CD4-positive, alpha-beta T cell treated with Interleukin-6 for 4 hours (primary cell): ENCODE measurements at regions not wholly inside any gene's neighbourhood (a gene's known extent, or its start where the extent isn't known, plus 50 kb on each side); places are given as distances from the start of the nearest gene placed in this dataset.
"Not testable (repeated sequence)": the region's sequence is repeated elsewhere in the genome, so short reads cannot be mapped to it uniquely, and the experiment has no call there.

ENCODE experiments used
- DNase-seq: peaks from one replicate; pipeline ENCODE4 v3.0.0-alpha.2; 2020; ENCODE audit warnings: mixed read lengths

DNA sequence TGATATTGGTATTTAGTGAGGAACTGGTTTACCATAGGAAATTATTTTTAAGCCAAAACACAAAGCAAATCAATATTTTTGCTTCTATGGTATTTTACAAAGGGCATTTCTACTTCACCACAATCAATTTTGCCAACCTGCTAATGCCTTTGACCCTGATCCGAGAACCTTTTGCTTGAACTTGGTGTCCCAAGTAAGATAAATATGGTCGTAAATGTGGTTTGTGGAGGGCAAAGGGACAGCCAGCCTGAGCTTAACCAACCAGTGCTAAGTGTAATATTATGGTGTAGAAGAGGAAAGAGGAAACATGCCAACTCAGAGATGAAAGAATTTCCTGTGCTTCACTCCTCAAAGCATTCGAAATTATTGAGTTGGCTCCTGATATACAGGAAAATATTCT is 148.4 kb downstream of the C3orf38 start:
- DNase-seq, result no peak

GRCh38 chr3:88301273-88301995 is 151.7 kb downstream of the C3orf38 start:
- DNase-seq, result no peak

GRCh38 chr3:88301996-88302393 is 152.2 kb downstream of the C3orf38 start:
- DNase-seq, result no peak

DNA sequence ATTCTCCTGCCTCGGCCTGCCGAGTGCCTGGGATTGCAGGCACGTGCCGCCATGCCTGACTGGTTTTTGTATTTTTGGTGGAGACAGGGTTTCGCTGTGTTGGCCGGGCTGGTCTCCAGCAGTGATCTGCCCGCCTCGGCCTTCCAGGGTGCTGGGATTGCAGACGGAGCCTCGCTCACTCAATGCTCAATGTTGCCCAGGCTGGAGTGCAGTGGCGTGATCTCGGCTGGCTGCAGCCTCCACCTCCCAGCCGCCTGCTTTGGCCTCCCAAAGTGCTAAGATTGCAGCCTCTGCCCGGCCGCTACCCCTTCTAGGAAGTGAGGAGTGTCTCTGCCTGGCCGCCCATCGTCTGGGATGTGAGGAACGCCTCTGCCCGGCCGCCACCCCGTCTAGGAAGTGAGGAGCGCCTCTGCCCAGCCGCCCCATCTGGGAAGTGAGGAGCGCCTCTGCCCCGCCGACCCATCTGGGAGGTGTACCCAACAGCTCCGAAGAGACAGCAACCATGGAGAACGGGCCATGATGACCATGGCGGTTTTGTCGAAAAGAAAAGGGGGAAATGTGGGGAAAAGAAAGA is 153.7 kb downstream of the C3orf38 start:
- not testable (repeated sequence) for DNase-seq

GRCh38 chr3:88307666-88308065 is 157.9 kb downstream of the C3orf38 start:
- no peak for DNase-seq

- no peak for DNase-seq
These were observed 162.1 kb downstream of the C3orf38 start for GRCh38 chr3:88311826-88312225.

GRCh38 chr3:88312256-88312655 is 162.5 kb downstream of the C3orf38 start:
- DNase-seq, result no peak

DNA sequence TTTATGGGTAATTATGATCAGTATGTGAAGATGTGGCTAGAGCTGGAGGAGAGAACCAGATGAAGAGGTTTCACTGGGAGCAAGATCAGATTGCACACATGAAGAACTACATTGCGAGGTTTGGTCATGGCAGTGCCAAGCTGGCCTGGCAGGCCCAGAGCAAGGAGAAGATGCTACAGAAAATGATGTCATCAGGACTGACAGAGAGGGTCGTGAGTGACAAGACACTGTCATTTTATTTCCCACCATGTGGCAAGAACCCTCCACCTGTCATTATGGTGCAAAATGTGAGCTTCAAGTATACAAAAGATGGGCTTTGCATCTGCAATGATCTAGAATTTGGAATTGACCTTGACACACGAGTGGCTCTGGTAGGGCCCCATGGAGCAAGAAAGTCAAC is 168.3 kb downstream of the C3orf38 start:
- DNase-seq, result no peak

DNA sequence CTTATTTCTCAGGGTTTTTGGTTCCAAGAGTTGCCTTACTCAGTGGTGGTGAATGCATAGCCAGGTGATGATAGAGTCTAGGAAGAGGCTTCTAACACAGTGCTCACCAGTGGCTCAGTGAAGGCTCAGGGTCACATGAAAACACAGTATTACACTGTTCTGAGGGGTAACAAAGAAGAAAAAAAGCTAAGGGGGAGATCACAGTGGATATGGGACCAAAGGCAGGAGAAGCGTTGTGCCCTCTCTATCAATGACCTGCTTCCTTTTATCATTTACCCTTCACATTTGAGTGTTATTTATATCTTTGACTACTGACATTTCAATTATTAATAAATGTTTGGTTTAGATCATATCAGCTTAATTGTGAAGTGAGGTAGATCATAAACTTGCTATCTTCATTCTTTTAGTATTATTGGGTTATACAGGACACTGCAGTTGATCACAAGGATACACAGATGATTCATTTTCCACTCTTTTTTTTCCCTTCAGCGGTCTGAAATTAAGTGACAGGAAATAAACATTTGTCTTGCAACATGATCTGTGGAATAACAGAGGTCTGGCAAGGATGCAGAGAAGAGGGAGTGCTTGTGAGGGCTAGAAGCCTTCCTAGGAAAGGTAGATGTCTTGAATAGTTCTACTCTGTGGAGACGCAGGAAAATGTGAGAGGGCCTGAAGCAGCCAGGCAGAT is 171.7 kb downstream of the C3orf38 start:
- DNase-seq, result no peak

GRCh38 chr3:88324788-88325187 is 175.0 kb downstream of the C3orf38 start:
- DNase-seq, result no peak

DNA sequence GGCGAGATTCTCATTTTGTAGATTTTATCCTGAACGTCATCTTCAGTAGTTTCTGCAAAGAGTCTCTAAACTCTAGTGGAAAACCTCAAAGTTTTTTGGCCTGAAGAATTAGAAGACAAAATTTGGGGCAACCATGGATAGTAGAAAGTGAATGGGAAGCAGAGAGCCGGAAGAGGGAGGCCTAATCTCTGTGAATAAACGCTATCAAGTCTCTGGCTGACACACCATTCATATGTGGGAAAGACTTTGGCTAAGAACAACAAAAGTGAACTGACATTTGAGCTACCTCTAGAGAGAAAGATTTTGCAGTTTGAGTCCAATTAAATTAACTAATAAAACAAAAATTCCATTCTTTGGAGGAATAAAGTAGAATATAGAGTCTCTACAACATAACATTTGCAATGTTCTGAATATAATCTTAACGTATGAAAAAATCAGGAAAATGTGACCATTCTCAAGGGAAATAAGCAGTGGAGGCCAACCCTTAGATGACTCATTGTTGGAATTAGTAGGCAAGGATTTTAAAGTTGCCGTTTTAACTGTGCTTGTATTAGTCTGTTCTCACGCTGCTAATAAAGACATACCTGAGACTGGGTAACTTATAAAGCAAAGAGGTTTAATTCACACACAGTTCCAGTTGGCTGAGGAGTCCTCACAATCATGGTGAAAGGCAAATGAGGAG is 184.6 kb downstream of the C3orf38 start:
- no peak for DNase-seq

DNA sequence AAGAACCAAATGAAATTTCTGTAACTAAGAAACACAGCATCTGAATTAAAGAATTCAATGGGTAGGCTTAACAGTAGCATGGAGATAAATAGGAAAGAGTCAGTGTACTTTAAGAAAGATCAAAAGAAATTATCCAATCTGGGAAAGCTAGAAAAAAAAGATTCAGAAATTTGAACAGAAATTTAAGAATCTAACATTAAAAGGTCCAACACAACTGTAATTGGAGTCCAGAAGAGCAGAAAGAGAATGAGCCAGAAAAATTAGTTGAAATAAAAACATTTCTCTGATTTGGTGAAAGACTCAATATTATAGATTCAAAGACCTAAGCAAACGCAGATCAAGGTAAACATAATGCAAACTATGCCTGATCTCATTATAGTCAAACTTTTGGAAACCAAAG is 187.1 kb downstream of the C3orf38 start:
- no peak for DNase-seq

DNA sequence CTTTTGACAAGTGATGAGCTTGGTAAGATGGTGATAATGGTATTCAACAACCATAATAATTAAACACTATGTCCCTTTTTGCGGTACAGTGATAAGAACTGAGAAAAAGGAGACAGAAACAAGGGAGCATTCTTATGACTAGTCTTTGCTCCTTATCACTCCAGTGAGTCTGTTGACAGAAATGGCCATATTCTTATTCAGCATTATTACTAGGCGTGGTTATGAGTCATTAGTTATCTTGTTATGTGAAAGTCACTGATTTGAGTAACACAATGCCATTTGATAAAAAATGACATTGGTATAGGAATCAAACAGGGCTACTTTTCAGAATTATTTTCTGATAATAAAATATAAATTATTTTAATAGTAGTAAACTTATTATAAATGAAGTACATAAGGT is 193.5 kb downstream of the C3orf38 start:
- DNase-seq, result no peak

- DNase-seq, result no peak
These were observed 196.9 kb downstream of the C3orf38 start for GRCh38 chr3:88346643-88347042.

- DNase-seq, result no peak
These were observed 212.7 kb downstream of the C3orf38 start for GRCh38 chr3:88362428-88362827.

DNA sequence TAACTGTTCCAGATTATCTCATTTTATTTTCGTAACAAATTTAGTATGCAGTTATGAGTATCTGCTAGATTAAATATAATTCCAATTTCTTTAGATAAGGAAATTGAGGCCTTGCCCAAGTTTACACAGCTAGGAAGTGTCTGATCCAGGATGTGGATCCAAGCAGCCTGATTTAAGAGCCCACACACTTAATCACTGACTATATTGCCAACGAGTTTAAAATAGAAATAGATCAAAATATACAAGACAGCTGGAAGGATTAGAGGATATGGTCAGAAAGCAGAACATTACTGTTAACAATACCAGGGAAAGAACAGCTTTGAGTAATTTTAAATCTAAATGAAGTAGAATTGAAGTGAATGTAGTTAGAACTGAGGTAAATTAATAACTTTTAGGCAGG is 215.2 kb downstream of the C3orf38 start:
- no peak for DNase-seq

GRCh38 chr3:88369337-88369736 is 219.6 kb downstream of the C3orf38 start:
- DNase-seq, result no peak

- DNase-seq, result no peak
These were observed 220.0 kb downstream of the C3orf38 start for GRCh38 chr3:88369767-88370166.

DNA sequence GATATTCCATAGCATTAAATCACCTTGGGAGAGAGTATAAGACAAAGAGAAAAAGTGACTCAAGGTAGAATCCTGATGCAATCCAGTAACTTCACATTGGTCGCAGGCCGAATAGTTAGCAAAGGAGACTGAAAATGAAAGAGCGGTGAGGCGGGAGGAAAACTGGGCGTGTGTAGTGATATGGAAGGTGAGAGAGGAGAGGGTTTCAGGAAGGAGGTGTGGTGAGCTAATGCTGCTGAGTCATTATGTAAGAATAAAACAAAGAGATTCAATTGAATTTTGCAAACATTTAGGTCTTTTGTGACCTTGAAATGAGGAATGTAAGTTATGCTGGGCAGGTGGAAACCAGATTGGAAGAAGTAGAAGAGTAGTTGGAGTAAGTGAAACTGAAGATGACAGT is 235.3 kb downstream of the C3orf38 start:
- no peak for DNase-seq

DNA sequence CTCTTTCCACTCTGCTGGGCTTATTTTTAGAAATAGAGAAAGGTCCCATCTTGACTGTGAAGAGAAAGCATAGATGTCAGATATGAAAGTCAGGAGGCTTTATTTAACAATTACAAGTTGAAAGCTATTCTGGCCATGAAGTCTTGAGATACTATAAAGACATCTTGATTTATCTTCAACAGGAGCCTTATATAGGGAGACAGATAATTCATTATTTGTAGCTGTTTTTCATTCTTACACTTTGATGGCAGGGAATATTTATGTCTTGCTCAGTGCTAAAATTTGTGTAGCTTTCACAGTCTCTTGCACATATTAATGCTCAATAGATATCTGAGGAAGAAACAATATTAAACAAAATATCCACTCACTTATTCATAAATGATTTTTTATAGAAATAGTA is 248.8 kb downstream of the C3orf38 start:
- DNase-seq, result no peak

- no peak for DNase-seq
These were observed 253.6 kb downstream of the C3orf38 start for GRCh38 chr3:88403319-88403718.

GRCh38 chr3:88408097-88408496 is 258.3 kb downstream of the C3orf38 start:
- DNase-seq, result no peak

GRCh38 chr3:88408935-88409334 is 259.2 kb downstream of the C3orf38 start:
- DNase-seq, result no peak

DNA sequence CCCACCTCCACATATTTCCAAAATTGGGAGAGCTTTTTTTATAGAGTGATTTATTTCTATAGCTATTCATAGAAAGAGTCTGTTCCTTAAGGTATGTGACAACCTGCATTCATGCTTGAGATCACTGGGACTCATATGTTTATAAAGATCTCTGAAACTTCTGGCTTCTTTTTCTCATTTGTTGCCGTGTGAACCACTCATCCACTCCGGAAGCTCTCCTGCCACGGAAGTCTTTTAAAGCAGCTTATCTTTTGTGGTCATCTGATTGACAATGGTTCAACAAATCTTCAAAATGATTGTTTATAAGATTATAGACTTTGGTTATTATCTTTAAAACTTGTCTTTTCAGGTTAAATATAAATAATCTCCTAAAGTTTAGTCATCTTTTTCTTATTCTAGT is 260.5 kb downstream of the C3orf38 start:
- DNase-seq, result peak; percentile 8
